ENCODE measurements at regions not wholly inside any gene's neighbourhood (a gene's known extent, or its start where the extent isn't known, plus 50 kb on each side); places are given as distances from the start of the nearest gene placed in this dataset.

- CTCF ChIA-PET: no interaction called here
- H3F3A ChIP-seq (replicated peaks; ENCODE audit: insufficient read depth): no peaks in the 10 kb centered on the region
Observed at GRCh38 chr20:11362450-11362849, 555.2 kb upstream of the BTBD3 start.

GRCh38 chr20:11364736-11365135 is 553.0 kb upstream of the BTBD3 start:
- ChIA-PET POLR2A (no interaction called here), CTCF (no interaction called here)
- Histone ChIP-seq H3K4me3 (ENCODE audit: low read depth in 2 of 2, low read length in 1 of 2) (no peak overlapping the region), H3K4me1 (ENCODE audit: control insufficient read depth in 1 of 2, insufficient read depth in 2 of 2, low read depth in 1 of 2, low read length in 1 of 2) (no peaks in the 10 kb centered on the region), H4K20me1 (ENCODE audit: insufficient read depth) (no peaks in the 10 kb centered on the region), H3K27me3 (ENCODE audit: insufficient read depth) (no peaks in the 10 kb centered on the region; the same call in 1 of the 2 replicates), H3K79me2 (ENCODE audit: insufficient read depth) (no peaks in the 10 kb centered on the region), H3K27ac (ENCODE audit: low read depth in 2 of 2, low read length in 1 of 2) (no peak overlapping the region), H3K9me3 (no peaks in the 10 kb centered on the region), H3K36me3 (replicated peaks in 1 of 2; ENCODE audit: control insufficient read depth in 1 of 2, insufficient read depth in 2 of 2, low read length in 1 of 2) (no peaks in the 10 kb centered on the region), H2AFZ (ENCODE audit: low read depth) (no peak overlapping the region), H3K4me2 (no peak overlapping the region), H3F3A (replicated peaks; ENCODE audit: insufficient read depth) (no peaks in the 10 kb centered on the region), H3K9me2 (no peaks in the 10 kb centered on the region), H3K9ac (no peak overlapping the region)
- TF ChIP-seq CTCF (IDR thresholded peaks at IDR 0.05) (no peak), SMC3 (IDR thresholded peaks at IDR 0.05; ENCODE audit: low read depth, low read length) (no peak), RXRA (IDR thresholded peaks at IDR 0.05; ENCODE audit: borderline replicate concordance, low read depth) (no peak), RFX5 (IDR thresholded peaks at IDR 0.05; ENCODE audit: low read length) (no peak), ELF1 (IDR thresholded peaks at IDR 0.05) (no peak), RAD21 (IDR thresholded peaks at IDR 0.05; ENCODE audit: low read length) (no peak), SIN3A (IDR thresholded peaks at IDR 0.05; ENCODE audit: borderline replicate concordance, low read depth, low read length) (no peak), TEAD4 (IDR thresholded peaks at IDR 0.05; ENCODE audit: borderline replicate concordance, insufficient read depth) (no peak), MXI1 (IDR thresholded peaks at IDR 0.05; ENCODE audit: low read depth, low read length) (no peak), YY1 (IDR thresholded peaks at IDR 0.05; ENCODE audit: low read depth) (no peak), FOXM1 (IDR thresholded peaks at IDR 0.05; ENCODE audit: low read depth) (no peak), EP300 (IDR thresholded peaks at IDR 0.05; ENCODE audit: borderline replicate concordance in 1 of 2, low read depth in 1 of 2, low read length in 1 of 2) (no peak)
- TF ChIP-seq, protein P1, sequence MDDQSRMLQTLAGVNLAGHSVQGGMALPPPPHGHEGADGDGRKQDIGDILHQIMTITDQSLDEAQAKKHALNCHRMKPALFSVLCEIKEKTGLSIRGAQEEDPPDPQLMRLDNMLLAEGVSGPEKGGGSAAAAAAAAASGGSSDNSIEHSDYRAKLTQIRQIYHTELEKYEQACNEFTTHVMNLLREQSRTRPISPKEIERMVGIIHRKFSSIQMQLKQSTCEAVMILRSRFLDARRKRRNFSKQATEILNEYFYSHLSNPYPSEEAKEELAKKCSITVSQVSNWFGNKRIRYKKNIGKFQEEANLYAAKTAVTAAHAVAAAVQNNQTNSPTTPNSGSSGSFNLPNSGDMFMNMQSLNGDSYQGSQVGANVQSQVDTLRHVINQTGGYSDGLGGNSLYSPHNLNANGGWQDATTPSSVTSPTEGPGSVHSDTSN (IDR thresholded peaks at IDR 0.05): no peak
- TF ChIP-seq, protein P2, sequence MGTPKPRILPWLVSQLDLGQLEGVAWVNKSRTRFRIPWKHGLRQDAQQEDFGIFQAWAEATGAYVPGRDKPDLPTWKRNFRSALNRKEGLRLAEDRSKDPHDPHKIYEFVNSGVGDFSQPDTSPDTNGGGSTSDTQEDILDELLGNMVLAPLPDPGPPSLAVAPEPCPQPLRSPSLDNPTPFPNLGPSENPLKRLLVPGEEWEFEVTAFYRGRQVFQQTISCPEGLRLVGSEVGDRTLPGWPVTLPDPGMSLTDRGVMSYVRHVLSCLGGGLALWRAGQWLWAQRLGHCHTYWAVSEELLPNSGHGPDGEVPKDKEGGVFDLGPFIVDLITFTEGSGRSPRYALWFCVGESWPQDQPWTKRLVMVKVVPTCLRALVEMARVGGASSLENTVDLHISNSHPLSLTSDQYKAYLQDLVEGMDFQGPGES (IDR thresholded peaks at IDR 0.05; ENCODE audit: low read depth, low read length): no peak
- no peak for DNase-seq
- 79% methylated on average over 5 of the region's 5 CpGs for WGBS (ENCODE audit: low lambda C conversion rate)

More at GRCh38 chr20:11362450-11362849, 555.2 kb upstream of the BTBD3 start:
- Histone ChIP-seq H3K9me3 (no peaks in the 10 kb centered on the region), H2AFZ (ENCODE audit: low read depth) (no peak overlapping the region), H3K4me1 (ENCODE audit: control insufficient read depth in 1 of 2, insufficient read depth in 2 of 2, low read depth in 1 of 2, low read length in 1 of 2) (no peaks in the 10 kb centered on the region), H3K4me2 (no peak overlapping the region), H3K36me3 (replicated peaks in 1 of 2; ENCODE audit: control insufficient read depth in 1 of 2, insufficient read depth in 2 of 2, low read length in 1 of 2) (no peaks in the 10 kb centered on the region), H3K9me2 (no peaks in the 10 kb centered on the region), H3K79me2 (ENCODE audit: insufficient read depth) (no peaks in the 10 kb centered on the region), H3K9ac (no peak overlapping the region), H3K4me3 (ENCODE audit: low read depth in 2 of 2, low read length in 1 of 2) (no peak overlapping the region), H3K27ac (ENCODE audit: low read depth in 2 of 2, low read length in 1 of 2) (no peak overlapping the region), H4K20me1 (ENCODE audit: insufficient read depth) (no peaks in the 10 kb centered on the region), H3K27me3 (ENCODE audit: insufficient read depth) (no peaks in the 10 kb centered on the region; the same call in 1 of the 2 replicates)
- POLR2A ChIA-PET: no interaction called here
- 39% methylated on average over 3 of the region's 3 CpGs for WGBS (ENCODE audit: low lambda C conversion rate)
- TF ChIP-seq, protein P3, sequence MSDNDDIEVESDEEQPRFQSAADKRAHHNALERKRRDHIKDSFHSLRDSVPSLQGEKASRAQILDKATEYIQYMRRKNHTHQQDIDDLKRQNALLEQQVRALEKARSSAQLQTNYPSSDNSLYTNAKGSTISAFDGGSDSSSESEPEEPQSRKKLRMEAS (IDR thresholded peaks at IDR 0.05; ENCODE audit: low read depth): no peak
- no peak for TF ChIP-seq SMC3 (IDR thresholded peaks at IDR 0.05; ENCODE audit: low read depth, low read length)
- no peak for TF ChIP-seq EP300 (IDR thresholded peaks at IDR 0.05; ENCODE audit: borderline replicate concordance in 1 of 2, low read depth in 1 of 2, low read length in 1 of 2)
- no peak for TF ChIP-seq EZH2phosphoT487 (IDR thresholded peaks at IDR 0.05; ENCODE audit: borderline replicate concordance, low read depth)
- TF ChIP-seq, protein P1 (IDR thresholded peaks at IDR 0.05): no peak
- TF ChIP-seq MXI1 (IDR thresholded peaks at IDR 0.05; ENCODE audit: low read depth, low read length): no peak
- TF ChIP-seq GATA2 (CRISPR knock-in tag; IDR thresholded peaks at IDR 0.05): no peak
- TF ChIP-seq GABPA (IDR thresholded peaks at IDR 0.05; ENCODE audit: low read depth): no peak
- TF ChIP-seq FOXM1 (IDR thresholded peaks at IDR 0.05; ENCODE audit: low read depth): no peak
- TF ChIP-seq TCF12 (IDR thresholded peaks at IDR 0.05): no peak
- TF ChIP-seq ELF1 (IDR thresholded peaks at IDR 0.05): no peak
- TF ChIP-seq TAF1 (IDR thresholded peaks at IDR 0.05; ENCODE audit: borderline replicate concordance, low read depth, low read length): no peak
- TF ChIP-seq POLR2AphosphoS5 (IDR thresholded peaks at IDR 0.05; ENCODE audit: low read depth, low read length): no peak
- no peak for TF ChIP-seq NFIC (IDR thresholded peaks at IDR 0.05; ENCODE audit: borderline replicate concordance)
- no peak for TF ChIP-seq YY1 (IDR thresholded peaks at IDR 0.05; ENCODE audit: low read depth)
- TF ChIP-seq RCOR1 (IDR thresholded peaks at IDR 0.05; ENCODE audit: low read length): no peak
- no peak for DNase-seq
